ENCODE measurements at regions not wholly inside any gene's neighbourhood (a gene's known extent, or its start where the extent isn't known, plus 50 kb on each side); places are given as distances from the start of the nearest gene placed in this dataset.
A peak's percentile ranks its signal among the peaks of the same experiment; 100 is the strongest.
"Not testable (repeated sequence)": the region's sequence is repeated elsewhere in the genome, so short reads cannot be mapped to it uniquely, and the experiment has no call there.

GRCh38 chr6:69515480-69515879 lies 281.3 kb downstream of the LMBRD1 start:
- in situ Hi-C loops (cut with MboI; ENCODE audit: low pct_unique_long_range_greater_than_20kb, low sequenced_read_pairs); DNase-seq: not testable (repeated sequence)

DNA sequence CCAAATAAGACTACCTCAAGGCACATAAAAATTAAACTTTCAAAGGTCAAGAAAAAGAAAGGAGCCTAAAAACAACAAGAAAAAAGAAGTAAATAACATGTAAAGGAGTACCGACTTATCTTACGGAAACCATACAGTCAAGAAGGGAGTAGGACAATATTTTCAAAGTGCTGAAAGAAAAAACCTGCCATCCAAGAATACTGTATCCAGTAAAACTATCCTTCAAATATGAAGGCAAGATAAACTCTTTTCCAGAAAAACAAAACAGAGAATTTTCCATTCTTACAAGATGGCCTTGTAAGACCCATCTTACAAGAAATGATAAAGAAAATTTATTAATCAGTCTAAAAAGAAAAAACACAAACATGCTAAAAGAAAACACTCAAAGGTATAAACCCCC lies 302.2 kb downstream of the LMBRD1 start:
- DNase-seq: no peak
- in situ Hi-C loops (cut with MboI; ENCODE audit: low pct_unique_long_range_greater_than_20kb, low sequenced_read_pairs): no loop called here

- DNase-seq: peak; percentile 8
- in situ Hi-C loops (cut with MboI; ENCODE audit: low pct_unique_long_range_greater_than_20kb, low sequenced_read_pairs): no loop called here
Measured at GRCh38 chr6:69489970-69490369, 306.8 kb downstream of the LMBRD1 start.

DNA sequence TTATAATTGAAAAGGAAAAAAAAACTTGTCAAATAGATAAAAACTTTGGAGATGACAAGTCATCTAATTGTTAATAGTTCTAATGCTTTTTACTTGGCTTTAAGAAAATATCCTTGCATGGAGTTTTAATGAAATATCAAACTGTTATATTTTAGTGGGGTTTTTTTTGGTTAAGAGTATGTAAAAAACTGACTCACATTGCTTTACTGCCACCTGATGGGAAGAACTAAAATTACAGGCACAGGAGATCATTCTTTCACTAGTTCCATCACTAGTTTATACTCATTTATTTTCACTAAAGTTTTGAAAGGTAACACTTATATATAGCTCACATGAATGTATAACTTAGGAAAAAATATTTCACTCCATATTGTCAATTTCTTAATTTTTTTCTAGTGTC lies 309.1 kb downstream of the LMBRD1 start:
- in situ Hi-C loops (cut with MboI; ENCODE audit: low pct_unique_long_range_greater_than_20kb, low sequenced_read_pairs): no loop called here
- peak; percentile 30 for DNase-seq

GRCh38 chr6:69466979-69467570 lies 329.7 kb downstream of the LMBRD1 start:
- in situ Hi-C loops (cut with MboI; ENCODE audit: low pct_unique_long_range_greater_than_20kb, low sequenced_read_pairs): no loop called here
- no peak for DNase-seq

- DNase-seq: no peak
- in situ Hi-C loops (cut with MboI; ENCODE audit: low pct_unique_long_range_greater_than_20kb, low sequenced_read_pairs): no loop called here
Measured at GRCh38 chr6:69465866-69466265, 330.9 kb downstream of the LMBRD1 start.

- in situ Hi-C loops (cut with MboI; ENCODE audit: low pct_unique_long_range_greater_than_20kb, low sequenced_read_pairs): no loop called here
- no peak for DNase-seq
Measured at GRCh38 chr6:69456086-69456485, 340.7 kb downstream of the LMBRD1 start.

DNA sequence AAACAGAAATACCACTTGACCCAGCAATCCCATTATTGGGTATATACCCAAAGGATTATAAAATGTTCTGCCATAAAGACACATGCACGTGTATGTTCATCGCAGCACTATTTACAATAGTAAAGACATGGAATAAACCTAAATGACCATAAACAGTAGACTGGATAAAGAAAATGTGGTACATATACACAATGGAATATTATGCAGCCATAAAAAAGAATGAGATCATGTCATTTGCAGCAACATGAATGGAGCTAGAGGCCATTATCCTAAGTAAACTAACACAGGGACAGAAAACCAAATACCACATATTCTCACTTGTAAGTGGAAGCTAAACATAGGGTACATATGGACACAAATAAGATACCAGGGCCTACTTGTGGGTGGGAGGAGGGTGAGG lies 342.2 kb downstream of the LMBRD1 start:
- DNase-seq; in situ Hi-C loops (cut with MboI; ENCODE audit: low pct_unique_long_range_greater_than_20kb, low sequenced_read_pairs): not testable (repeated sequence)

DNA sequence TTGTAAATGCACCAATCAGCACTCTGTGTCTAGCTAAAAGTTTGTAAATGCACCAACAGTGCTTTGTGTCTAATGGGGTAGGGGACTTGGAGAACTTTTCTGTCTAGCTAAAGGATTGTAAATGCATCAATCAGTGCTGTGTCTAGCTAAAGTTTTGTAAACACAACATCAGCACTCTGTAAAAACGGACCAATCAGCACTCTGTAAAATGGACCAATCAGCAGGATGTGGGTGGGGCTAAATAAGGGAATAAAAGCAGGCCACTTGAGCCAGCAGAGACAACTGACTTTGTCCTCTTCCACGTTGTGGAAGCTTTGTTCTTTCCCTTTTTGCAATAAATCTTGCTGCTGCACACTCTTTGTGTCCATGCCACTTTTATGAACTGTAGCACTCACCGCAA lies 346.3 kb downstream of the LMBRD1 start:
- DNase-seq; in situ Hi-C loops (cut with MboI; ENCODE audit: low pct_unique_long_range_greater_than_20kb, low sequenced_read_pairs): not testable (repeated sequence)

- DNase-seq: no peak
- in situ Hi-C loops (cut with MboI; ENCODE audit: low pct_unique_long_range_greater_than_20kb, low sequenced_read_pairs): no loop called here
Measured at GRCh38 chr6:69449887-69450286, 346.9 kb downstream of the LMBRD1 start.
